Stimulated activated CD4-positive, alpha-beta T cell treated with anti-CD3 and anti-CD28 coated beads, Interleukin-12 subunit alpha, Interleukin-12 subunit beta, amount 100 ng/mL, for 4 hours (primary cell): ENCODE measurements at regions not wholly inside any gene's neighbourhood (a gene's known extent, or its start where the extent isn't known, plus 50 kb on each side); places are given as distances from the start of the nearest gene placed in this dataset.

Source experiments
- DNase-seq: peaks from one replicate; pipeline ENCODE4 v3.0.0-alpha.2; 2020

DNA sequence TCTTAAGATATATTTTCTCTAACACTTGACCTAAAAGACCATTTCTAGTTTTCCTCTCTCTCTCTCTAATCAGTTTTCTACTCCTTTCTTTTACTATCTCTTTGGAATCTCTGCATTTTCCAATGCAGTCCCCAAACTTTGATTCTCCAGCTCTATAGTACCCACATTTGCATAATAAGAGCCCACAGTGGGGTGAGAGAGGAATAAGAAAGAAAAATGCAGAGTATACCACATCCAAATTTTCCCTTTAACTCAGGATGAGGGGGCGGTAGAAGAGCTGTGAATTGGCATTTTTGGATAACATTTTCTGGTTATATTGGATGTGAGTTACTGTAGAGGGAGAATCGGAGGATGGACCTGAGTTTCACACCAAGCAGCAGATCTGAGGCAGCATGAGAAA is 74.4 kb upstream of the SOD3 start:
- no peak for DNase-seq

DNA sequence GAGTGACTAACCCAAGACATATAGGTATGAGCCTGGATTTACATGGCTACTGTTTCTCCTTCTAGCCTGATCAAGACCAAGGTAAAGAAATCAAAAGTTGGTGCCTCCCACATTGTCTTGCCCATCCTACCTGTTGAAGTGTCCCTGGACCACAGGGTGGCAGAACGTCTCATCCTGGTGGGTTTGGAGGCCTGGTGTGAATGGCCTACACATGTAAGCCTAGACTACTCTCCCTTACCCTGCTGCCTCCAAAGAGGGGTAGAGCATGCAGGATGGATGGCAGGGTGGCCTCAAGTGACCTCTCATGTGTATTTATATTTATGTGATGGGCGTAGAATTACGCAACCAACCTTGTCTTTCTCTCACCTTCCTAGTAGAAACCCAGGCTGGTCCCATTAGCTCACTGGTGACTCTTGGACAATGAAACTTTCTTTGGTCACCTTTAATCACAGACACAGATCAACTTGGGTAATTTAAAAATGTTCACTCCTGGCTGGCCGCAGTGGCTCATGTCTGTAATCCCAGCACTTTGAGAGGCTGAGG is 73.3 kb upstream of the SOD3 start:
- no peak for DNase-seq

DNA sequence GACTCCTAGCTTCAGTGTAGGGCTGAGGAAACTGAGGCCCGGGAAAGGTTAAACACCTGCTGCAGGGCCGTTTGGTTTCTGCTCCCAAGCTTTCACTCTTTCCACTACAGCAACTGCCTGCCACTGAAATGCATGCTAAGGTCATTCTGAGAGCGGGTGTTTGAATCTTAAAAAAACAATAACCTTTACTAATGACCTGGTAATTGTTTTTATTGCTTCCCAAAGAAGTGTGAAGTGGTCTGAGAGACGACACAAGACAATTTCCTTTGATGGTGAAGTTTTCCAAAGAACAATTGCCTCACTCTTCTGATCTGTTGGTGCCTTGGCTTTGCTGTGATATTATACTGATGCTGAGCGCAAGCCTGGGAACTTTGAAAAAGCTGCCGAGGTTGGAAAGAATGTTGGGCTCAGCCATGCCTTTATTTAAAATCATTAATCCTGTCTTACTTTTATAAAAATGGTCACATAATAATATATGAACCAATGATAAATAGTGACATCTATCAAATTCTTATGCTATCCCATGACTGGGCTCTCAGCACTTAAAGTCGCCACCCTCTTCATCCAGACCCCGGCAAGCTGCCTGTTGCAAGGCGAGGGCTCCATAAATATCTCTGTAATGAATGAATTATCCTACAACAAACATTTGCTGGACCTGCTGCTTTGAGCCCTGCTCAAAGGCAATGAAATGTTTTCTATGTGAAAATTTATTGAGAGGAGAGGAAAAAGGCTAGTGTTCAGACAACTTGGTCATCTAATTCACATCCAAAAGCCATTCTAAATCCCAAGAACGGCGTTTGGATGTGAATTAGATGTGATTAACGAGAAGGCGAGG is 67.8 kb upstream of the SOD3 start:
- no peak for DNase-seq

DNA sequence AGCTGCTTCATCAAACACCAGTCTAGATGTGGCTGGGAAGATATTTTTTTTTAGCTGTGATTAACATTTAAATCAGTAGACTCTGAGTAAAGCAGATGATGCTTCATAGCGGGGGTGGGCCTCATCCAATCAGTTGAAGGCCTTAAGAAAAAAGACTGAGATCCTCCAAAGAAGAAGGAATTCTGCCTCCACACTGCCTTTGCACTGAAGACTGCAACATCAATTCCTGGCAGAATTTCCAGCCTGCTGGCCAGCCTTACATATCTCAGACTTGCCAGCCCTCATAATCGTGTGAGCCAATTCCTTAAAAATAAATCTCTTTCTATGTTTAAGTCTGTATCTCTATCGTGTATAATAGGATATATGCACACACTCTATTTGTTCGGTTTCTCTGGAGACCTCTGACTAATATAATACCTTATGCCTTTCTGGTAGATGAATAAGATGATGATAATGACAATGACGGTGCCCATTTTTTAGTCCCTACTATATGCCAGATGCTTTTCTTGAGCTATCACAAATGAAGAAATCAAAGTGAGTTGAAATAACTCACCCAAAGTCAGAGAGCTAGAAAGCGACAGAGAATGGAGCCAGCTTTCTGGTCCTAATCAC is 66.1 kb upstream of the SOD3 start:
- DNase-seq, result no peak

DNA sequence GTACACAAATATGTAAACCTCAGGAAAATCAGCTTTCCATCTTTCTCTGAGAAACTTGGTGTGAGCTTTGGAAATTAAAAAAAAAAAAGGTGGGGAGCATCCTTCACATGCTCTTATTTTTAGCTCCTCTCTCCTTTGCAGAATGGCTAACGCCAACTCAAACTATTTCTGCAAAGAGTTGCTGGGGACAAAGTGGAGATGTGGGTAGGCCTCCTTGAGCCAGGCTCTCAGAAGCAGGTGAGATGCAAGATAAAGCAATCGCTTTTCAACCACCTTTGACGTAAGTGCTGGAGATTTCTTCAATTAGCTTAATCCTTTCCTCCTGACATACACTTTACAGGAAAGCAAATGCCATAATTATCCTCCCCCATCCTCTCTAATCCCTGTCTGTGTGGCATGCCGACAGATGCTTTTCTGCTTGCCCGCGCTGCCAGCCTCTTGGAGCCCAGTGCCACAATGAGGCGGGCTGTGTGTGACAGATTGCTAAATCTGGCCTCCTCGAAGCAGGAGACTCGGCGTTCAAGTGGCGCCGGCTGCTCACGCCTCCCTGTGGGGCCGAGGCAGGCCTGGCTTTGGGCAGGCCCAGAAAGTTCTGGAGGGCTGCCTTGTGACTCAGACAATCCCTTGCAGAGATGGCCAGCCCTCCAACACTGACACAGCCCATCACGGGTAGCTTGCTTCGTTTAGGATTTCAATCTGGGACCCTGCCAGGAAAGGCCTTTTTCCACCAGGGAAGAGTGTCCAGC is 64.9 kb upstream of the SOD3 start:
- no peak for DNase-seq

DNA sequence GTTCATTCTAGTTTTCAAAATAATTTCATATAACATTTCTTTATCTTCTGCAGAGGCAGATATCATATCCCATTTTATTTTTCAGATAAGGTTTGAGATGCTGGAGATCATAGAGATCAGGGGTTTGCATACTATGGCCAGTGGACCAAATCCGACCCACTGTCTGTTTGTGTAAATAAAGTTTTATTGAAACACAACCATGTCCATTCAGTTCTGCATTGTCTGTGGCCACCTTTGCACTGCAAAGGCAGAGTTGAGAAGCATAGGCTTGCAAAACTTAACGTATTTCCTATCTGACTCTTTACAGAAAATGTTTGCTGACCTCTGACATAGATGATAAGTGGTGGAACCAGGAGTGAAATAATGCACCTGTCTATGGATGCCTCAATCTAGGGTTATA is 63.9 kb upstream of the SOD3 start:
- DNase-seq, result no peak

DNA sequence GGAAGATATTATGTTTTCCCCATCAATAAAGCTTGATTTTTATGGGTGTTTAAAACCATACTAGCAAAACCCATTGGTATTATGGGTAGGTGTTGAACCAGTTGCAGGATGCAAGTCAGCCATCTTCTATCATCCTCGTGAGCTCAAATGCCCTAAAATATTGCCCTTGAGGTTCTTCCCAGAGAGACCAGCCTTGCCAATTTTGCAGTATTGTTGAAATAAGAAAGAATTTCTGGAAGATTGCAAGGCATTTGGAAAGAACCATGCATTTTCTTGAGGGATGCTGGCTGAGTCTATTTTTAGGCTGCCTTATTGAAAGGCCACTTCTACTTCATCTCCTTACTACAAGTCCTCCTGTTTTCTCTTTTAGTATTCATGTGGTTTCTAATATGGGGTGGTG is 60.9 kb upstream of the SOD3 start:
- no peak for DNase-seq

DNA sequence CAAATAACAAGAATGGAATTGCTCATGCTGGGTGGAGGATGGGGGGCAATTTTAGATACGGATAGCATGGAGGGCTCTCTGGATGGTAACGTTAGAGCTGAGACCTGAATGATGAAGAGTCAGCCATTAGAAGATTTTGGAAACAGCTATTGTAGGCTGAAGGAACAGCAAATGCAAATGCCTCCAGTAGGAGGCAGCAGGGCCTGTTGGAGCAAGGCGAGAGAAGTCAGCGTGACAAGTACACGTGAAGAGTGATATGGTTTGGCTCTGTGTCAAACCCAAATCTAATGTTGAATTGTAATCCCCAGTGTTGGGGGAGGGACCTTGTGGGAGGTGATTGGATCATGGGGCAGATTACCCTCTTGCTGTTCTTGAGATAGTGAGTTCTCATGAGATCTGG is 59.3 kb upstream of the SOD3 start:
- no peak for DNase-seq

DNA sequence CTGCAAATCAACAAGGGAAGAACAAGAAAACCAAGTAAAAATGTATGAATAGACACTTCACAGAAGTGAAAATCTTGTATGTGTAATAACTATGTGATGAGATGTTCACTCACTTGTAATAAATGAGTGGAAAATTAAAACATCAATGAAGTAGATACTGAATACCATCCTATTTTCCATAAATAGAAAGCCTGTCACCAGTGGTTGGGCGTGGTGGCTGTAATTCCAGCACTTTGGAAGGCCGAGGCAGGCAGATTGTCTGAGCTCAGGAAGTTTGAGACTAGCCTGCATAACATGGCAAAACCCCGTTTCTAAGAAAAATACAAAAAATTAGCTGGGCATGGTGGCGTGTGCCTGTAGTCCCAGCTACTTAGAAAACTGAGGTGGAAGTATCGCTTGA is 53.5 kb upstream of the SOD3 start:
- no peak for DNase-seq

DNA sequence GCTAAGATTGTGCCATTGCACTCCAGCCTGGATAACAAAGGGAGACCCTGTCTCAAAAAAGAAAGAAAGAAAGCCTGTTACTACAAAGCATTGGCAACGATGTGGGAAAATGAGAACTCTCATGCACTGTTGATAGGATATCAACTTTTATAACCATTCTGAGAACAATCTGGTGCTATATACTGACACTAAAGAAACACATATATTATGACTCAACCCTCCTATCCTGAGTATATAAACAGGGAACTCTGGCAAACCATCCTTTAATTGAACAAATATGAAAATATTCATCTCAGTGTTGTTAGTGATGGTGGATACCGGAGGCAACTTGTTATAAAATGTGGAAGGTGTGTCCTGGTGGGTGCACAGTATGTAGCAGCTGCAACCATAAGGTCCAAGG is 53.0 kb upstream of the SOD3 start:
- no peak for DNase-seq

DNA sequence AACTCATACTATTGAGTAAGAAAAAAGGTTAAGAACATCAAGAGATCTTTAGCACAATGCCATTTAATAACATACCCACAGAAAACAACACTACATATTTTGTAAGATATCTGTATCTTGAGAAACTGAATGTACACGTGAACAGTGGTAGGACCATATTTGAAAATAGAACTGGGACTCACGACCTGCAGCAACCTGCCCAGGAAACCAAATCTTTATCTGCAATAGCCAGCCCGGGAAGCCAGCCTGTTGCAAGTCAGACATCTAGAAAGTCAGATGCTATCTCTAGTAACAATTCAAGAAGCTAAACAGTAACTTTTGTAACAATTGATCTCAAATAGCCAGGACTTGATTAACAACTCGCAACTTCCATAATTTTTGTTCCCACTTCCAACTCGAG is 52.6 kb upstream of the SOD3 start:
- no peak for DNase-seq

DNA sequence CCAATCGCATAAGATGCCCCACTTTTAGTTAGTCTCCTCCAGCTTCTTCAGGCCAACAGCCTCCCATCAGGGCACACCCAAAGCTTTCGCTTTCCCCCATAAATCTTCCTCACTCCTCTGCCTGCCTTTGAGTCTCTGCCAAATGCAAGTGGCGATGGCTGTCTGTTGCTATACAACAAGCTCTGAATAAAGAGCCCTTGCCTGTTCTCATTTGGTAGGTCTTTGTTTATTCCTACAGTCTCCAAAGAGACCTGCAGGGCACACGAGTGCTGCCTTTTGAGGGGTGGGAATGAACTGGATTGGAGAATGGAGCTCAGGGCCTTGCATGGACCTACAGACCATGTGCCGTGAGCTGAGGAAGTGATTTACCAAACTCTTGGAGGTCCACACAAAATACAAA is 52.2 kb upstream of the SOD3 start:
- DNase-seq, result no peak

DNA sequence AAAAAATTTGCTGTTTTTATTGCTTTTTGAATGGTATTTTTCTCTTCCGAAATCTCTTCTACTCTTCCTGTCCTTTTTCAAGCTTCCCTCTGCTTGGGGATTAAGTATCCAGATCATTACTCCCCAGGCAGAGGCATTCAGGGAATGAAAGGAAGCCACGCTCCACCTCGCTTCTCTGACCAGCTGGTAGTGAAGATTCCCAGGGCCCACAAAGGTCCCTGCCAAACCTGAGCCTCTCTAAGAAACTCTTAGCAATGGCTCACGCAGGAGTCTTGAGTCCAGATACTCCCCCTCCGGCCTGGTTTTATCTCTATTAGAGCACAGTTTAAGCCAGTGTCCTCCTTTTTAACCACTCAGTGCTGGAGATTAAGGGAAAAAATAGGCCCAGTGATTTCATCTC is 51.4 kb upstream of the SOD3 start:
- no peak for DNase-seq

DNA sequence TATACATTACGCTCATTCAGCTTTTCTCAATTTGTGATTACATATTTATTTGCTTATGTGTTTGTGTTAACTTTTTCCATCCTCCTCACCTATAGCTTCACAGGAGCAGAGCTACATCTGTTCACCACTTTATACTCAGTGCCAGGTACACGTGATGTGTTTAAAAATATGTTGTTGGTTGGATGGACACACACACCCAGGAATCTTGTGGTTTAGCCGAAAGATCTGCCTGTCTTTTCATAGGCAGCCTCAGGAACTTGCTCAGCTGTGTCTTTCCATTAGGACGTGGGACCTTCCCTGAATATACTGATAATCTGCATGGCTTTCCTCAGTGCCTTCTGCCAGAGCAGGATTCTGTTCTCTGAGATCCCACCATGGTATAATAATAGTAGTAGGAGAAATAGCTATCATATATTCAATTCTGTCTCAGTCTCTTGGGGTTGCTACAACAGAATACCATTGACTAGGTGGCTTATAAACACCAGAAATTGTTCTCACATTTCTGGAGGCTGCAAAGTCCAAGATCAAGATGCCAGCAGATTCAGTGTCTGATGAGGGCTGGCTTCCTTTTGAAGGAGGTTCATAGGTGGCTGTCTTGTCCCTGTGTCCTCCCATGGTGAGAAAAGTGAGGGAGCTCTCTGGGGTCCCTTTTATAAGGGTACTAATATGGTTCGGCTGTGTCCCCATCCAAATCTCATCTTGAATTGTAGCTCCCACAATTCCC is 50.0 kb upstream of the SOD3 start:
- no peak for DNase-seq
